GM23338 (cell line): ENCODE measurements at regions not wholly inside any gene's neighbourhood (a gene's known extent, or its start where the extent isn't known, plus 50 kb on each side); places are given as distances from the start of the nearest gene placed in this dataset.

ENCODE experiments used
- ATAC-seq: fragments of 200-7000 bp; cut with Tn5 transposase; 3 replicates; pipeline ENCODE4 v1.9.1; 2020
- DNase-seq: peaks from one replicate; pipeline ENCODE4 v3.0.0-alpha.2; 2015; ENCODE audit warnings: low spot score
- H2AFZ ChIP-seq: fragments of 200-600 bp; sonication (generic); 2 replicates; pipeline ENCODE4 v1.8.0; 2016; ENCODE audit warnings: antibody characterized with exemption, mild to moderate bottlenecking, moderate library complexity
- H3F3A ChIP-seq: fragments of 200-600 bp; sonication (generic); replicated peaks from 2 replicates; pipeline ENCODE4 v1.8.0; 2017; ENCODE audit warnings: antibody characterized with exemption, mixed run types, low read depth
- H3K27ac ChIP-seq: fragments of 200-600 bp; sonication (generic); 2 replicates; pipeline ENCODE4 v1.6.1; 2016; ENCODE audit warnings: low read depth
- H3K27me3 ChIP-seq: fragments of 200-600 bp; sonication (generic); 2 replicates; pipeline ENCODE4 v1.8.0; 2016; ENCODE audit warnings: mild to moderate bottlenecking, mixed run types, moderate library complexity; ENCODE audit not compliant: insufficient read depth
- H3K36me3 ChIP-seq: fragments of 200-600 bp; sonication (generic); 2 replicates; pipeline ENCODE4 v1.8.0; 2016; ENCODE audit warnings: mild to moderate bottlenecking; ENCODE audit not compliant: insufficient read depth
- H3K4me1 ChIP-seq: fragments of 200-600 bp; sonication (generic); 2 replicates; pipeline ENCODE4 v1.8.0; 2016; ENCODE audit warnings: mild to moderate bottlenecking, moderate library complexity; ENCODE audit not compliant: insufficient read depth
- H3K4me2 ChIP-seq: fragments of 200-600 bp; sonication (generic); 2 replicates; pipeline ENCODE4 v1.7.1; 2017; ENCODE audit warnings: mixed run types
- H3K4me3 ChIP-seq: fragments of 200-600 bp; sonication (generic); 2 replicates; pipeline ENCODE4 v1.6.1; 2016; ENCODE audit warnings: mixed run types
- H3K79me2 ChIP-seq: fragments of 200-600 bp; sonication (generic); replicated peaks from 2 replicates; pipeline ENCODE4 v1.8.0; 2017; ENCODE audit warnings: mild to moderate bottlenecking; ENCODE audit not compliant: insufficient read depth
- H3K9me2 ChIP-seq: fragments of 200-600 bp; sonication (generic); 2 replicates; pipeline ENCODE4 v1.8.0; 2017; ENCODE audit not compliant: insufficient read depth
- H4K20me1 ChIP-seq: fragments of 200-600 bp; sonication (generic); replicated peaks from 2 replicates; pipeline ENCODE4 v1.8.0; 2017; ENCODE audit warnings: mild to moderate bottlenecking; ENCODE audit not compliant: insufficient read depth
- H3K27ac Mint-ChIP-seq: 2 replicates; pipeline ENCODE4 v1.8.0; 2020; ENCODE audit warnings: inconsistent platforms, mild to moderate bottlenecking, moderate library complexity, mixed read lengths
- H3K27me3 Mint-ChIP-seq: 3 replicates; pipeline ENCODE4 v1.8.0; 2022; ENCODE audit warnings: low read depth, mild to moderate bottlenecking, moderate library complexity, mixed read lengths, inconsistent platforms; ENCODE audit not compliant: insufficient read depth, poor library complexity
- H3K36me3 Mint-ChIP-seq: 3 replicates; pipeline ENCODE4 v1.8.0; 2021; ENCODE audit warnings: low read depth, mild to moderate bottlenecking, inconsistent platforms, moderate library complexity, mixed read lengths
- H3K4me1 Mint-ChIP-seq: 3 replicates; pipeline ENCODE4 v1.8.0; 2020; ENCODE audit warnings: mild to moderate bottlenecking, inconsistent platforms, mixed read lengths
- H3K4me3 Mint-ChIP-seq: 3 replicates; pipeline ENCODE4 v1.8.0; 2021; ENCODE audit warnings: moderate library complexity, mild to moderate bottlenecking, inconsistent platforms, mixed read lengths
- H3K9me3 Mint-ChIP-seq: 3 replicates; pipeline ENCODE4 v1.8.0; 2020; ENCODE audit warnings: moderate library complexity, mild to moderate bottlenecking, inconsistent platforms, mixed read lengths
- CREB1 ChIP-seq: fragments of 250-450 bp; sonication (Bioruptor Pico); IDR thresholded peaks from 2 replicates; pipeline ENCODE4 v1.5.0; 2020; ENCODE audit warnings: low read depth, mild to moderate bottlenecking, moderate library complexity
- ZNF114 ChIP-seq: fragments of 250-450 bp; sonication (Bioruptor Pico); IDR thresholded peaks from 2 replicates; pipeline ENCODE4 v1.5.0; 2020; ENCODE audit warnings: mild to moderate bottlenecking, moderate library complexity
- TF ChIP-seq, protein P1 (sequence below): fragments of 250-450 bp; sonication (Bioruptor Pico); IDR thresholded peaks from 2 replicates; pipeline ENCODE4 v1.5.0; 2020; ENCODE audit warnings: mild to moderate bottlenecking, moderate library complexity

DNA sequence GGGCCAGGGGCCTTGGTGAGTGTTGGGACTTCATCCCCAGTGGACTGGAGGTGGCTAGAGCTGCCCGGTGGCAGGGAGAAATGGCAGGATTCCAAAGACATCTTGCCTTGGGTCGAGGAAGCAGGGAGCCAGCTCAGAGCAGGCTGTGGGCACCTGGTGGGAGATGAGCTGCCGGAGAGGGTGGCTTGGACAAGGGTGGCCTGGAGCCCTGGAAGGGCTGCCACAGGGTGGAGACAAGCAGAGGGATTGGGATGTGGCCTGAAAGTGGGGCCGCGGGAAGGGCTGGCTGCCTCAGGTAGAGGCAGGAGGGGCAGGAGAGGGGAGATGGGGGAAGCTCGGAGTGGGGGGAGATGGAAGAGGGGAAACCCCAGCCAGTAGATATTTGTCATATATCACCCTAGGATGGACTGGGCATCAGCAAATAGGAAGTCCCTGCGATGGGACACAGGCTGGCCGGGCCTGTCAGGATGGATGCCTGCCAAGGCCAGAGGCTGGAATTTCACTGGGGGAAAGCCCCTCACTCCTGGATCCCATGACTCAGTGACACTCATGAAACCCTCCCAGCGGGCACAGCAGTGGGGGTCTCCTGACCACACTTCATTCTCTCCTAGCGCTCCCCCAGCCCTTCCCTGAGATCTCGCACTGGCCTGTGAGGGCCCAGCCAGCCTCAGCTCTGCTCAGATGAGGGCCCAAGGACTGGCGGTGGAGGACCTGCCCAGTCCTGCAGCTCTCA is 72.0 kb upstream of the SHISAL1 start:
- no peaks in the 10 kb centered on the region for H3F3A ChIP-seq
- no peaks in the 10 kb centered on the region for H3K4me1 ChIP-seq
- H3K9me2 ChIP-seq = no peaks in the 10 kb centered on the region
- H4K20me1 ChIP-seq = no peaks in the 10 kb centered on the region
- H2AFZ ChIP-seq = no peak overlapping the region
- H3K27ac ChIP-seq = no peak overlapping the region
- H3K27me3 ChIP-seq = no peaks in the 10 kb centered on the region
- no peaks in the 10 kb centered on the region for H3K36me3 ChIP-seq
- H3K27me3 Mint-ChIP-seq = peaks cover 16% of the 10 kb centered on the region
- DNase-seq (no peak), ATAC-seq (no peak; the same call in 2 of the 3 replicates)
- no peak overlapping the region for H3K4me3 ChIP-seq
- TF ChIP-seq, protein P1, sequence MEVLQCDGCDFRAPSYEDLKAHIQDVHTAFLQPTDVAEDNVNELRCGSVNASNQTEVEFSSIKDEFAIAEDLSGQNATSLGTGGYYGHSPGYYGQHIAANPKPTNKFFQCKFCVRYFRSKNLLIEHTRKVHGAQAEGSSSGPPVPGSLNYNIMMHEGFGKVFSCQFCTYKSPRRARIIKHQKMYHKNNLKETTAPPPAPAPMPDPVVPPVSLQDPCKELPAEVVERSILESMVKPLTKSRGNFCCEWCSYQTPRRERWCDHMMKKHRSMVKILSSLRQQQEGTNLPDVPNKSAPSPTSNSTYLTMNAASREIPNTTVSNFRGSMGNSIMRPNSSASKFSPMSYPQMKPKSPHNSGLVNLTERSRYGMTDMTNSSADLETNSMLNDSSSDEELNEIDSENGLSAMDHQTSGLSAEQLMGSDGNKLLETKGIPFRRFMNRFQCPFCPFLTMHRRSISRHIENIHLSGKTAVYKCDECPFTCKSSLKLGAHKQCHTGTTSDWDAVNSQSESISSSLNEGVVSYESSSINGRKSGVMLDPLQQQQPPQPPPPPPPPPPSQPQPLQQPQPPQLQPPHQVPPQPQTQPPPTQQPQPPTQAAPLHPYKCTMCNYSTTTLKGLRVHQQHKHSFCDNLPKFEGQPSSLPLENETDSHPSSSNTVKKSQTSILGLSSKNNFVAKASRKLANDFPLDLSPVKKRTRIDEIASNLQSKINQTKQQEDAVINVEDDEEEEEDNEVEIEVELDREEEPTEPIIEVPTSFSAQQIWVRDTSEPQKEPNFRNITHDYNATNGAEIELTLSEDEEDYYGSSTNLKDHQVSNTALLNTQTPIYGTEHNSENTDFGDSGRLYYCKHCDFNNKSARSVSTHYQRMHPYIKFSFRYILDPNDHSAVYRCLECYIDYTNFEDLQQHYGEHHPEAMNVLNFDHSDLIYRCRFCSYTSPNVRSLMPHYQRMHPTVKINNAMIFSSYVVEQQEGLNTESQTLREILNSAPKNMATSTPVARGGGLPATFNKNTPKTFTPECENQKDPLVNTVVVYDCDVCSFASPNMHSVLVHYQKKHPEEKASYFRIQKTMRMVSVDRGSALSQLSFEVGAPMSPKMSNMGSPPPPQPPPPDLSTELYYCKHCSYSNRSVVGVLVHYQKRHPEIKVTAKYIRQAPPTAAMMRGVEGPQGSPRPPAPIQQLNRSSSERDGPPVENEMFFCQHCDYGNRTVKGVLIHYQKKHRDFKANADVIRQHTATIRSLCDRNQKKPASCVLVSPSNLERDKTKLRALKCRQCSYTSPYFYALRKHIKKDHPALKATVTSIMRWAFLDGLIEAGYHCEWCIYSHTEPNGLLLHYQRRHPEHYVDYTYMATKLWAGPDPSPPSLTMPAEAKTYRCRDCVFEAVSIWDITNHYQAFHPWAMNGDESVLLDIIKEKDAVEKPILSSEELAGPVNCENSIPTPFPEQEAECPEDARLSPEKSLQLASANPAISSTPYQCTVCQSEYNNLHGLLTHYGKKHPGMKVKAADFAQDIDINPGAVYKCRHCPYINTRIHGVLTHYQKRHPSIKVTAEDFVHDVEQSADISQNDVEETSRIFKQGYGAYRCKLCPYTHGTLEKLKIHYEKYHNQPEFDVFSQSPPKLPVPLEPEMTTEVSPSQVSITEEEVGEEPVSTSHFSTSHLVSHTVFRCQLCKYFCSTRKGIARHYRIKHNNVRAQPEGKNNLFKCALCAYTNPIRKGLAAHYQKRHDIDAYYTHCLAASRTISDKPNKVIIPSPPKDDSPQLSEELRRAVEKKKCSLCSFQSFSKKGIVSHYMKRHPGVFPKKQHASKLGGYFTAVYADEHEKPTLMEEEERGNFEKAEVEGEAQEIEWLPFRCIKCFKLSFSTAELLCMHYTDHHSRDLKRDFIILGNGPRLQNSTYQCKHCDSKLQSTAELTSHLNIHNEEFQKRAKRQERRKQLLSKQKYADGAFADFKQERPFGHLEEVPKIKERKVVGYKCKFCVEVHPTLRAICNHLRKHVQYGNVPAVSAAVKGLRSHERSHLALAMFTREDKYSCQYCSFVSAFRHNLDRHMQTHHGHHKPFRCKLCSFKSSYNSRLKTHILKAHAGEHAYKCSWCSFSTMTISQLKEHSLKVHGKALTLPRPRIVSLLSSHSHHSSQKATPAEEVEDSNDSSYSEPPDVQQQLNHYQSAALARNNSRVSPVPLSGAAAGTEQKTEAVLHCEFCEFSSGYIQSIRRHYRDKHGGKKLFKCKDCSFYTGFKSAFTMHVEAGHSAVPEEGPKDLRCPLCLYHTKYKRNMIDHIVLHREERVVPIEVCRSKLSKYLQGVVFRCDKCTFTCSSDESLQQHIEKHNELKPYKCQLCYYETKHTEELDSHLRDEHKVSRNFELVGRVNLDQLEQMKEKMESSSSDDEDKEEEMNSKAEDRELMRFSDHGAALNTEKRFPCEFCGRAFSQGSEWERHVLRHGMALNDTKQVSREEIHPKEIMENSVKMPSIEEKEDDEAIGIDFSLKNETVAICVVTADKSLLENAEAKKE (CRISPR knock-in tag) = no peak
- TF ChIP-seq CREB1 (no peak), ZNF114 (CRISPR knock-in tag) (no peak)
- H3K79me2 ChIP-seq = no peaks in the 10 kb centered on the region
- no peak overlapping the region for H3K4me3 Mint-ChIP-seq
- no peaks in the 10 kb centered on the region for H3K36me3 Mint-ChIP-seq
- H3K4me1 Mint-ChIP-seq = peaks cover 7% of the 10 kb centered on the region; the same call in 2 of the 3 replicates
- H3K27ac Mint-ChIP-seq = no peak overlapping the region
- H3K9me3 Mint-ChIP-seq = no peaks in the 10 kb centered on the region; the same call in 2 of the 3 replicates
- no peak overlapping the region for H3K4me2 ChIP-seq
